ENCODE measurements at regions not wholly inside any gene's neighbourhood (a gene's known extent, or its start where the extent isn't known, plus 50 kb on each side); places are given as distances from the start of the nearest gene placed in this dataset.

DNA sequence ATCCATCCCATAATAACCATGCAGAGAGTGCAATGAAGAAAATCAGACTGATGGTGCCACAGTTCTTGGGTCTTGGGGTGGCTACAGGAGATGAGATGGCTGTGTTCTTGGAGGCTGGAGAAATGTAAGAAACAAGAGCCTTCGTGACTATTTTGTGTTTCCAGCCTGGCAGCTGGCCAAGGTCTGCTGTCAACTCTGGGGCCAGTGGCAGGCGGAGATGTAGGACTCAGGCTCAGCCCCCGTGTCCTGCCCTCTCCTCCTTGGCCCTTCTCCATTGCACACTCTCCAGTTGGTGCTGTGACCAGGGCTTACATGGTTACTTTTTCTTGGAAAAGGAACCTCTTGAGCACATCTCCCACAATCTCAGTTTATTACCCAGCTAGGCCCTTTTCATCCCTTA, 235.4 kb downstream of the DMRT2 start:
- Histone ChIP-seq H3K4me3 (no peak overlapping the region), H3K4me1 (ENCODE audit: insufficient read depth) (no peaks in the 10 kb centered on the region), H3K27ac (no peak overlapping the region), H3K9me2 (replicated peaks; ENCODE audit: insufficient read depth) (no peaks in the 10 kb centered on the region), H3K36me3 (replicated peaks; ENCODE audit: insufficient read depth, low read depth) (no peaks in the 10 kb centered on the region), H3K27me3 (no peaks in the 10 kb centered on the region), H2AFZ (no peak overlapping the region), H3K4me2 (no peak overlapping the region), H3K79me2 (no peaks in the 10 kb centered on the region), H4K20me1 (ENCODE audit: insufficient read depth, poor library complexity, severe bottlenecking) (no peaks in the 10 kb centered on the region), H3K9me3 (ENCODE audit: low read depth) (no peaks in the 10 kb centered on the region)
- 45% methylated on average over 3 of the region's 3 CpGs for WGBS (ENCODE audit: low lambda C conversion rate, missing lambda C conversion rate)
- TF ChIP-seq, protein P1, sequence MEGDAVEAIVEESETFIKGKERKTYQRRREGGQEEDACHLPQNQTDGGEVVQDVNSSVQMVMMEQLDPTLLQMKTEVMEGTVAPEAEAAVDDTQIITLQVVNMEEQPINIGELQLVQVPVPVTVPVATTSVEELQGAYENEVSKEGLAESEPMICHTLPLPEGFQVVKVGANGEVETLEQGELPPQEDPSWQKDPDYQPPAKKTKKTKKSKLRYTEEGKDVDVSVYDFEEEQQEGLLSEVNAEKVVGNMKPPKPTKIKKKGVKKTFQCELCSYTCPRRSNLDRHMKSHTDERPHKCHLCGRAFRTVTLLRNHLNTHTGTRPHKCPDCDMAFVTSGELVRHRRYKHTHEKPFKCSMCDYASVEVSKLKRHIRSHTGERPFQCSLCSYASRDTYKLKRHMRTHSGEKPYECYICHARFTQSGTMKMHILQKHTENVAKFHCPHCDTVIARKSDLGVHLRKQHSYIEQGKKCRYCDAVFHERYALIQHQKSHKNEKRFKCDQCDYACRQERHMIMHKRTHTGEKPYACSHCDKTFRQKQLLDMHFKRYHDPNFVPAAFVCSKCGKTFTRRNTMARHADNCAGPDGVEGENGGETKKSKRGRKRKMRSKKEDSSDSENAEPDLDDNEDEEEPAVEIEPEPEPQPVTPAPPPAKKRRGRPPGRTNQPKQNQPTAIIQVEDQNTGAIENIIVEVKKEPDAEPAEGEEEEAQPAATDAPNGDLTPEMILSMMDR (IDR thresholded peaks at IDR 0.05; ENCODE audit: poor library complexity), result no peak
- TF ChIP-seq EZH2phosphoT487 (IDR thresholded peaks at IDR 0.05; ENCODE audit: low read depth, severe bottlenecking, unreplicated experiment), result no peak
- DNase-seq (ENCODE audit: low spot score), result no peak

DNA sequence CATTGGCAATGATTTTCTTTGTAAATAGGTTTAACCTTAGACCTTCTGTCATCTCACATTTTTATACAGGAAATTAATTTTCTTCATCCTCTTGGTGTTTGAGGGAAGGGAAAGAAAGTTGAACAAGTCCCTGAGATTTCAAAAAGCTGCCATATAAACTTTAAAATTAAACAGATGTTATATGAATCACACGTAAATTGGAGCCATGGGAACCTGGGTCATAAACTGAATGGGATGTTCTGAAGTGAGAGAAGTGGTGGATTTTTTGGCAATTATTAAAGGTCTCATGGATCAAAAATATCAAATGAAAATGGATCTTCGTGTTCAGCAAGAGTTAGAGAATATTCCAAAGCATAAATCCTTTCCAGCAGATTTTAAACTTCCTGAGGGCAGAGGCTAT, 242.2 kb downstream of the DMRT2 start:
- Histone ChIP-seq H3K27ac (no peak overlapping the region), H3K36me3 (replicated peaks; ENCODE audit: insufficient read depth, low read depth) (no peaks in the 10 kb centered on the region), H4K20me1 (ENCODE audit: insufficient read depth, poor library complexity, severe bottlenecking) (no peaks in the 10 kb centered on the region), H3K4me2 (no peak overlapping the region), H3K79me2 (no peaks in the 10 kb centered on the region), H3K27me3 (no peaks in the 10 kb centered on the region), H3K4me3 (no peak overlapping the region), H2AFZ (no peak overlapping the region), H3K4me1 (ENCODE audit: insufficient read depth) (no peaks in the 10 kb centered on the region), H3K9me2 (replicated peaks; ENCODE audit: insufficient read depth) (no peaks in the 10 kb centered on the region), H3K9me3 (ENCODE audit: low read depth) (no peaks in the 10 kb centered on the region)
- TF ChIP-seq, protein P1 (IDR thresholded peaks at IDR 0.05; ENCODE audit: poor library complexity), result no peak
- no peak for TF ChIP-seq EZH2 (IDR thresholded peaks at IDR 0.05; ENCODE audit: borderline replicate concordance)
- TF ChIP-seq EZH2phosphoT487 (IDR thresholded peaks at IDR 0.05; ENCODE audit: low read depth, severe bottlenecking, unreplicated experiment), result no peak
- no peak for DNase-seq (ENCODE audit: low spot score)
- 27% methylated on average over 2 of the region's 2 CpGs for WGBS (ENCODE audit: low lambda C conversion rate, missing lambda C conversion rate)

DNA sequence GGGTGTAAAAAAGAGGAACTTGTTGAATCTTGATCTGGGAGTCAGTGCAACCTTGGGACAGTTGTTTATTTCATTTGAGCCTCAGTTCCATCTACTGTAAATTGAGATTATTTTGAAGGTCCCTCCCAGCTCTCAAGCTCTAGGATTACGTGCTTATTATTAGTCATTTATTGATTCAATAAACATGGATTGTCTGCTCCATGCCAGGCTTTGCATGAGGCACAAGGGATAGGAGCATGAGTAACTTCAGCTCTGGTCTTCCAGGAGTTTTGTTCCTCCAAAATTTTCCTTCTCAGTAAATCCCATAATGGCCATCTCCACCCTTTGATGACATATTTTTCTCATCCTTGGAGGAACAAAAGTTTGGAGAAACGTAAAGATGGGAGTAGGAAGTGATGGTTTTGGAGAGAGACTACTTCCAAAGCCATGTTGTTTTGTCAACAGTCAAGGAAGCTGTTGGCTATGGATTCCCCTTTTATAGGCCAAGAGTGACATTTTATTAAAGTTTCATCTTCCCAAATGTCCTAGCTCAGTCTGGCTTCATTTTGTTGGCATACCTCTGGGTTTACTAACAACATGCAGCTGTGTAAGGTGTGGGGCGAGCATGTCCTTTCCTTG, 244.6 kb downstream of the DMRT2 start:
- H3K9me2 ChIP-seq (replicated peaks; ENCODE audit: insufficient read depth), result no peaks in the 10 kb centered on the region
- no peak overlapping the region for H3K4me3 ChIP-seq
- no peaks in the 10 kb centered on the region for H3K79me2 ChIP-seq
- H4K20me1 ChIP-seq (ENCODE audit: insufficient read depth, poor library complexity, severe bottlenecking), result no peaks in the 10 kb centered on the region
- H3K27ac ChIP-seq, result no peak overlapping the region
- H3K4me2 ChIP-seq, result no peak overlapping the region
- no peak for DNase-seq (ENCODE audit: low spot score)
- no peak overlapping the region for H2AFZ ChIP-seq
- no peaks in the 10 kb centered on the region for H3K9me3 ChIP-seq (ENCODE audit: low read depth)
- no peaks in the 10 kb centered on the region for H3K27me3 ChIP-seq
- WGBS (ENCODE audit: low lambda C conversion rate, missing lambda C conversion rate), result 25% methylated on average over 3 of the region's 3 CpGs
- no peaks in the 10 kb centered on the region for H3K36me3 ChIP-seq (replicated peaks; ENCODE audit: insufficient read depth, low read depth)
- H3K4me1 ChIP-seq (ENCODE audit: insufficient read depth), result no peaks in the 10 kb centered on the region
- TF ChIP-seq EZH2 (IDR thresholded peaks at IDR 0.05; ENCODE audit: borderline replicate concordance) (no peak), EZH2phosphoT487 (IDR thresholded peaks at IDR 0.05; ENCODE audit: low read depth, severe bottlenecking, unreplicated experiment) (no peak)
- TF ChIP-seq, protein P1 (IDR thresholded peaks at IDR 0.05; ENCODE audit: poor library complexity), result no peak

DNA sequence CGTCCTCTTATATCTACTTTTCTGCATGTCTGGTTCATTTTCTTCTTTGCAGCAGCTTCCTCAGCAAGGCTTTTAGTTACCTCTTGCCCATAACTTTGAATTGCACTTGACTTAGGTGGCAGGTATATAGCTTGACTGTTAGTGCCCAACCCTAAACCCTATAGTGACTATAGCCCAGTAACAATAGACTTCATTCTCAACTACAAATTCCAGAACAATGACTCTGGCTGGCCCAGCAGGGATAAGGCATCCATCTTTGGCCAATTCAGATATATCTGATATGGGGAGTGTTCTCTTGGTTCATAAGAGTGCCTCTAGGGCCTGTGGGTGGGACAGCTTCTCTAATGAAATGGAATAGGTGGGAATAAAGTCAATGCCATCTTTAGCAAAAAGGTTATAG, 246.2 kb downstream of the DMRT2 start:
- 64% methylated on average over 1 of the region's 1 CpG for WGBS (ENCODE audit: low lambda C conversion rate, missing lambda C conversion rate)
- H3K4me2 ChIP-seq, result no peak overlapping the region
- no peaks in the 10 kb centered on the region for H3K79me2 ChIP-seq
- no peaks in the 10 kb centered on the region for H3K9me2 ChIP-seq (replicated peaks; ENCODE audit: insufficient read depth)
- H3K9me3 ChIP-seq (ENCODE audit: low read depth), result no peaks in the 10 kb centered on the region
- H3K36me3 ChIP-seq (replicated peaks; ENCODE audit: insufficient read depth, low read depth), result no peaks in the 10 kb centered on the region
- TF ChIP-seq, protein P1 (IDR thresholded peaks at IDR 0.05; ENCODE audit: poor library complexity), result no peak
- no peak for TF ChIP-seq EZH2 (IDR thresholded peaks at IDR 0.05; ENCODE audit: borderline replicate concordance)
- no peak for TF ChIP-seq EZH2phosphoT487 (IDR thresholded peaks at IDR 0.05; ENCODE audit: low read depth, severe bottlenecking, unreplicated experiment)
- no peaks in the 10 kb centered on the region for H3K4me1 ChIP-seq (ENCODE audit: insufficient read depth)
- no peak overlapping the region for H3K4me3 ChIP-seq
- no peak overlapping the region for H3K27ac ChIP-seq
- DNase-seq (ENCODE audit: low spot score), result no peak
- no peak overlapping the region for H2AFZ ChIP-seq
- no peaks in the 10 kb centered on the region for H3K27me3 ChIP-seq
- no peaks in the 10 kb centered on the region for H4K20me1 ChIP-seq (ENCODE audit: insufficient read depth, poor library complexity, severe bottlenecking)

Data from hepatocyte (in vitro differentiated cells).